HG02678 (cell line): ENCODE measurements at regions not wholly inside any gene's neighbourhood (a gene's known extent, or its start where the extent isn't known, plus 50 kb on each side); places are given as distances from the start of the nearest gene placed in this dataset.

Source experiments
- ATAC-seq: cut with Tn5 transposase; IDR thresholded peaks from one replicate; pipeline ENCODE4 v1.9.1; 2021; ENCODE audit warnings: mild to moderate bottlenecking, moderate library complexity; ENCODE audit not compliant: unreplicated experiment

DNA sequence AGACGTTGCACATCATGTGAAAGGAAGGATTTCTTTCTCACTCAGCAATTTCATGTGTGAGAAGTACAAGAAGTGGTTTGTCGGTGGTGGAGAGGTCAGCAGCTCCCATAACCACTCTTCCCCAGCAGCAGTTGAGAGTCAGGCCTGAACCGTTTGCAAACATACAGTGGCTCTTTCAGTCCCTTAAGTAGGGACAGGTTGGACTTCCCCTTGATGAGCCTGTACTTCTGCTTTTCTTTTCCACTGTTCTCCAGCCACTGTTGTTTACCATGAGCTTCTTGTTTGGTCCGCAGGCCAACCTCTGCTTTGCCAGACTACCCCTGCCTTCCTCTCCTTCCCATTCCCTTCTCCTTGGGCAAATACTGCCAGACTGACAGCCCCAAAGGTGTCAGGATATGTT lies 391.3 kb upstream of the CELF4 start:
- ATAC-seq, result no peak

DNA sequence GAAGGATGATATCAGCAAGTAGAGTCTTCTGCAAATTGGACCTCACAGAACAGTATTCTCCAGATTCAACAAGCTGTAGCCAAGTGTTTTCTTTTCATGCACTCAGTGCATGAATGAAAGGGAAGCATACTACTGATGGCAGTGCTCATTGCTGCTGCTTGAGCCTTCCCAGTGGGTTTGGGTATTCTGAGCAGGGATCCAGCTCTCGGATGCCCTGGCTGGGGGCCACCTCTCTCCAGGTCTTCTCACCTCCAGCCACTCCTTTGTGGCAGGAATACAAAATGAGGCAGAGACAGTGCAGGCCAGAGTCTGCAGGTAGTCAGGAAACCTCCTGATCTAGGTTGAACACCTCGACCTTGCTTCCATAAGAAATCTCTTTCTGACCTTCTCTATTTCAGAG lies 390.4 kb upstream of the CELF4 start:
- ATAC-seq, result no peak

GRCh38 chr18:37955201-37955600 lies 389.6 kb upstream of the CELF4 start:
- no peak for ATAC-seq

GRCh38 chr18:37953876-37954275 lies 388.3 kb upstream of the CELF4 start:
- ATAC-seq, result no peak

GRCh38 chr18:37948471-37948870 lies 382.9 kb upstream of the CELF4 start:
- ATAC-seq, result no peak

GRCh38 chr18:37946324-37946723 lies 380.7 kb upstream of the CELF4 start:
- no peak for ATAC-seq

DNA sequence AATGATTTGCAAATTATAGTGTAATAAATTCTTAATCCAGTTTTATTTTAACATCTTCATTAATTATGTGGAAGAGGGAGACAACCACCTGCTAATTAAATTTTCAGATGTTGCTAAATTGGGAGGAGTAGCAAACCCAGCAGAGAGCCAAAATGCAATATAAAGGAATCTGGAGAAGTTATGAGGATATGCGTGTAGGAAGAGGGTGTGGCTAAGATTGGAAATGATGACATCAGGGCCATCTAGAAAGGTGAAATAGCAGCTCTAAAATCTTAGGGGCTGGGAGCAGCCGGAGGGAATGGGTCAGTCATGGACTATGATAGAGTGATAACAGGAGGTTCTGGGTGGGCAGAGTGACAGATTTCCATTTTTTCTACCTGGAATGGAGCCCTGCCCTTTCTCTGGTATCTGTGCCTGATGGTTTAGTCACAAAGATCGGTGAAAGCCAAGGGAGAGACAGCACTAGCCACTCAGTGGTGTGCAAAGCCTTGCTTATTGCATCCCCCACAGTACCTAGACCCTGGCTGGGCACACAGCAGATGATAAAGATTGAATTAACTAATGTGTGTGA lies 379.2 kb upstream of the CELF4 start:
- no peak for ATAC-seq

GRCh38 chr18:37937287-37937686 lies 371.7 kb upstream of the CELF4 start:
- no peak for ATAC-seq

DNA sequence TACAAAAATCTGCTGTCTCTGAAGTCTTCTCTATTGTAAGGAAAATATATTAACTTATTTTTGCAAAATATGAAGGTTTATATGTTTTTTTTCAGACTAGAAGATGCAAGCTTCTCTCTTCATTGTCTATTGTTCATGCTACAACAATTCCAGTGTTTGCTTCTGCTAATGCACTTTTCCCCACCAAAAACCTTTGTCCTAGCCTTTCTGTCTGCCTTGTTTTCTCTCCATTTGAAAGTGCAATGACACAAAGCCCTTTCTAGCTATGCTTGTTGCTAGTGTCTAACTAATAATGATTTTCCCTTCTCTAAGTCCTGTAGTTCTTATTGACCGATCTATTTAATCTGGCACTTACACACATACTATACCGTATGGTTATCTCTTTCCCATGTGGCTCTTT lies 369.5 kb upstream of the CELF4 start:
- no peak for ATAC-seq

- ATAC-seq, result no peak
These were observed 365.0 kb upstream of the CELF4 start for GRCh38 chr18:37930640-37931039.

- no peak for ATAC-seq
These were observed 356.6 kb upstream of the CELF4 start for GRCh38 chr18:37922162-37922561.

DNA sequence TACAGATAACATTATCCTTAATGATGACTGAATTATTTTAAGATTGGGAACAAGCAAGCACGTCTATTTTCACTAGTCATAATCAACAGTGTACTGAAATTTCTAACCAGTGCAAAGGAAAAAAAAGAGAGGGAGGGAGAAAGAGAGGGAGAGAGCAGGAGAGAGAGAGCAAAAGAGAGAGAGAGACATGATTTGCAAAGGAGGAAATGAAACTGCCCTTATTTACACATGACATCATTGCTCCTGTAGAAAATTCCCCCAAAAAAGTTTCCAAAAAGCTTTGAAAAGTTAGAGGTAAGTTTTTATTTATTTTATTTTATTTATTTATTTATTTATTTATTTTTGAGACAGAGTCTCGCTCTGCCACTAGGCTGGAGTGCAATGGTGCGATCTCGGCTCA lies 355.3 kb upstream of the CELF4 start:
- no peak for ATAC-seq

DNA sequence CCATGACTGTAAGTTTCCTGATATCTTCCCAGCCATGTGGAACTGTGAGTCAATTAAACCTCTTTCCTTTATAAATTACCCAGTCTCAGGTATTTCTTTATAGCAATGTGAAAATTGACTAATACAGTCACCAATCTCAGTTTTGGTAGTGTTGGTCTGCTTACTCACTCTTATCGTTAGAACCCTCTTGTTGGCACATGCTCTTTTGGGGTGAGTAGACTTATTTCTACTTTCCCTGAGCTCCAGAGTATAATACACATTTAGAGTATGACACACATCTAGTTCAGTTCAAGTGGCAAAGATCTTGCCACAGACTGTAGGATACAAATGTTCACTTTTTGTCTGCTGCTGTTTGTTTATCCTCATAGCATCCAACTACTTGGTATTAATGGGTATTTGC lies 347.5 kb upstream of the CELF4 start:
- no peak for ATAC-seq

DNA sequence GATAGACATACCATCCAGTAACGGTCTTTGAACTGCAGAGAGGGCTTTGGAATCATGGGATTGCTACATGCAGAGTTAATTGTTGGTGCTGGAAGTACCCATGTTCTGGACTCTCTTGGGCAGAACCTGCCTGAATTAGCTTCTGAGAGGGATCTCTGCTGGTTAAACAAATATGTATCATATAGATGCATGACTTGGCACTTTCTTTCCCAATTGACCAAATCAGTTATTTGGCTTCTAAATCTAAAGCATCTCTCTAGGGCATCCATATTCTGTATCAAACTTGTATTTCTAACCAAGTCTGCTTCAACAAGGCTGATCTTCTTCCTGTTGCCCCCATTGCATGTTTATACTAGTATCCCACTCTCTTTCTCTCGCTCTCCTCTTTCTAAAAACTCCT lies 336.7 kb upstream of the CELF4 start:
- ATAC-seq, result no peak

- ATAC-seq, result no peak
These were observed 334.7 kb upstream of the CELF4 start for GRCh38 chr18:37900326-37900725.

- no peak for ATAC-seq
These were observed 324.4 kb upstream of the CELF4 start for GRCh38 chr18:37889963-37890362.

DNA sequence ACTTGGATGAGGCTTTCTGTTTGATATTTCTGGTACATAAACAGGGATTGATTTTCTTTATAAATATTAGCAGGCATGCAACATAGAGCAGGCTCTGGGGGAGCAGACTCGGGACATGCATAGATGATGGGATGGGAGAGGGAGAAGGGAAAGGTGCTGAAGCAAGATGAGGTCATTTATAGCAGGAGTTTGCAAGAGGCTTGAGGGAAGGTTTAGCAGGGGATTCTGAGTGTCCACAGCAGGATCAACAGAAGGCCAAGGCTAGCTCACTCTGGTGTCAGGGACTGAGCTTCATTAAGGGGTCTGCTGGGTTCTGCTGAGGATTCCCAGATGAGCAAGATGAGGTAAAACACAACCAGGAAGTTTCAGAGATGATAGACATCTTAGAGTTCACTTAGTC lies 309.1 kb upstream of the CELF4 start:
- no peak for ATAC-seq

GRCh38 chr18:37873416-37873815 lies 307.8 kb upstream of the CELF4 start:
- ATAC-seq, result no peak

- ATAC-seq, result no peak
These were observed 307.0 kb upstream of the CELF4 start for GRCh38 chr18:37872562-37872961.

DNA sequence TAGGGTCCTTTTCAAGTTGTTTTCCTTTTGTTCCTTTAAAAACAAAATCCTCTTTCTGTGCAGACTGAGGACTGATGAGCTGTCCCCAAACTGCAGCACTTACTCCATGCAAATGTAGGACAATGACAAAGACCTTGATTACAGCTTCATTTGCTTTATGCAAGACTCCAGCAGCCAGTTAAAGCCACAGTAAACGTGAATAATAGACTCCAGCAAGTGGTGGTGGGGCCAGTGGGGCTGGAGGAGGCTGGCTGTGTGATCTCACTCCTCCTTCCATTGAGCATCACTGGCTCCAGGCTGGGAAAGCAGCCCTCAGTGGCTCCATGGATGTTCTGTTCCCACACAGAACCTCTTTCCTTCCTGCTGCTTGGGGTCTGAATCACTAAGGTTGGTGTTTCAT lies 306.0 kb upstream of the CELF4 start:
- no peak for ATAC-seq

DNA sequence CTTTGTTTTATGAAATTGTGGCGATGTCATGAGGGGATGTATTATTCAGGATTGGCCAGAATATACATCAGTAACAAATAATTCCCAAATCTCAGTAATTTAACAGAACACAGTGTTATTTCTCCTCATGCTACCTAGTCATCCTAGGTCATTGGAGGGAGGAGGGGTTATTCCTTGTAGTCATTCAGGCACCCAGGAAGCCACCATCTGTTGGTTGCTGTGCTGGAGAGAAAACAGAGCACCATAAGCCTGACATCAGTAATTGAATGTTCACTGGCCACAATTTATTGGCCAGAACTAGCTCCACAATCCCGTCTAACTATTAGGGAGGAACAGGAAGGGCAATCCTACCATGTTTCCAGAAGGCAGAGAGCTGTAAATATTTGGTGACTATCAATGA lies 303.5 kb upstream of the CELF4 start:
- ATAC-seq, result no peak

GRCh38 chr18:37864122-37864521 lies 298.5 kb upstream of the CELF4 start:
- ATAC-seq, result no peak

DNA sequence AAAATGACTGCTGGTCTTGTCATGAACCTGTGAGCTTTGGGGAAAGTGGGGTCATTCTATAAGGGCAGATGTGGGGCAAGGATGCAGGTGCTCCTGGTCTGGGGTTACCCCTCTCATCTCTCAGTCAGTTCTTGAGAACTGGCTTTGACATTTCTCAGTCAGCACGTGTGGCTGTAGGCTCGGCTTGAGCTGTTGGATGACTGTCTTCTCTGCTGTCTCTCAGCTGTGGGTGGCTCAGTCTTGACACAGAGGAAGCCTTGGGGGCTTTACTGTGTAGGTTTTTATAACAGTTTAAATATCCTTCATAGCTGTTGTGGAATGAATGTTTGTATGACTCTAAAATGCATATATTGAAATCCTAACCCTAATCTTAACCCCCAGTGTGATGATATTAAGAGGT lies 296.4 kb upstream of the CELF4 start:
- ATAC-seq, result no peak

DNA sequence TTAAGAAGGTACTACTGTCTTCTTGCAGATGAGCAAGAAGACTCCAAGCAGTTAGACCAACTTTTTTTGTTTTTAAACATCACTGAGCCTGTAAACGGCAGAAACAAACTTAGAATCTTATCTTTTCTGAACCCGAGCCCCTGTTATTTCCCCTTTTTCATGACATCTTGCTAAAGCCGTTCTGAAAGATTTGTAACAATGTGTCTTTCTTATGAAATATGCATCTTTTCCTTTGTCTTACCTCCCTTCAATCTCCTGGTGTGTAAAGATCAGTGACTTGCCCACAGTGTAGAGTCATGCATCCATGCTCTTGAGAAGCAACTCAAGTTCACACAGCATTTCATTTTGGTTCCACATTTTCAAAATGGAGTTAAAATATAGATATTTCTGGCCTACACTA lies 288.8 kb upstream of the CELF4 start:
- no peak for ATAC-seq
